PC-3 (cell line): ENCODE measurements at regions not wholly inside any gene's neighbourhood (a gene's known extent, or its start where the extent isn't known, plus 50 kb on each side); places are given as distances from the start of the nearest gene placed in this dataset.

Experiments used
- CTCF ChIP-seq: fragments of 300-600 bp; sonication (generic); conservative IDR thresholded peaks from 2 replicates; pipeline ENCODE4 v1.5.1; 2017; ENCODE audit warnings: antibody characterized with exemption, low read depth, mild to moderate bottlenecking, low read length
- EZH2 ChIP-seq: fragments of 300-600 bp; sonication (generic); IDR thresholded peaks from one replicate; pipeline ENCODE4 v1.6.1; 2017; ENCODE audit warnings: antibody characterized with exemption, mild to moderate bottlenecking, low read length; ENCODE audit not compliant: unreplicated experiment
- EZH2phosphoT487 ChIP-seq: fragments of 300-600 bp; sonication (generic); IDR thresholded peaks from 2 replicates; pipeline ENCODE4 v1.6.1; 2018; ENCODE audit warnings: mild to moderate bottlenecking, antibody characterized with exemption, low read length, borderline replicate concordance

GRCh38 chr11:115869780-115870431, 365.7 kb upstream of the CADM1 start:
- TF ChIP-seq CTCF (no peak; the same call in 1 of the 2 replicates), EZH2phosphoT487 (no peak), EZH2 (no peak)
